Choroid plexus epithelial cell (primary cell): ENCODE measurements at regions not wholly inside any gene's neighbourhood (a gene's known extent, or its start where the extent isn't known, plus 50 kb on each side); places are given as distances from the start of the nearest gene placed in this dataset.

Experiments used
- DNase-seq: peaks from one replicate; pipeline ENCODE4 v3.0.0-alpha.2; 2010; ENCODE audit warnings: low read depth
- H3K4me3 ChIP-seq: 2 replicates; pipeline ENCODE4 v1.5.1; 2011; ENCODE audit warnings: low read depth, mild to moderate bottlenecking, control low read depth, low read length, moderate library complexity
- CTCF ChIP-seq: conservative IDR thresholded peaks from 2 replicates; pipeline ENCODE4 v1.5.1; 2011; ENCODE audit warnings: low read depth, mild to moderate bottlenecking, control low read depth, inconsistent platforms, low read length, moderate library complexity

GRCh38 chr13:111857336-111857735, 209.6 kb upstream of the SOX1 start:
- DNase-seq, result no peak
- no peak overlapping the region for H3K4me3 ChIP-seq
- no peak for TF ChIP-seq CTCF

GRCh38 chr13:111857846-111858560, 208.9 kb upstream of the SOX1 start:
- no peak for DNase-seq
- TF ChIP-seq CTCF, result no peak
- no peak overlapping the region for H3K4me3 ChIP-seq

- H3K4me3 ChIP-seq, result no peak overlapping the region
- no peak for DNase-seq
- TF ChIP-seq CTCF, result no peak
Measured at GRCh38 chr13:111858571-111858970, 208.4 kb upstream of the SOX1 start.

GRCh38 chr13:111859354-111860230, 207.4 kb upstream of the SOX1 start:
- DNase-seq, result no peak
- TF ChIP-seq CTCF, result no peak
- H3K4me3 ChIP-seq, result no peak overlapping the region

- H3K4me3 ChIP-seq, result no peak overlapping the region
- DNase-seq, result no peak
- TF ChIP-seq CTCF, result no peak
Measured at GRCh38 chr13:111860231-111860552, 206.8 kb upstream of the SOX1 start.

GRCh38 chr13:111861319-111861718, 205.6 kb upstream of the SOX1 start:
- H3K4me3 ChIP-seq, result no peak overlapping the region
- TF ChIP-seq CTCF, result no peak
- DNase-seq, result no peak
